IPS DF 4.7 (cell line): ENCODE measurements at regions not wholly inside any gene's neighbourhood (a gene's known extent, or its start where the extent isn't known, plus 50 kb on each side); places are given as distances from the start of the nearest gene placed in this dataset.
A peak's percentile ranks its signal among the peaks of the same experiment; 100 is the strongest.

Experiments used
- DNase-seq: peaks from one replicate; pipeline ENCODE4 v3.0.0-alpha.2; 2013; ENCODE audit warnings: low spot score; ENCODE audit errors: extremely low read depth

GRCh38 chr2:23298551-23298950 lies 86.4 kb upstream of the KLHL29 start:
- no peak for DNase-seq

- DNase-seq = no peak
Measured at GRCh38 chr2:23299476-23300195, 85.3 kb upstream of the KLHL29 start.

- DNase-seq = no peak
Measured at GRCh38 chr2:23301136-23301535, 83.8 kb upstream of the KLHL29 start.

- DNase-seq = no peak
Measured at GRCh38 chr2:23302591-23302990, 82.4 kb upstream of the KLHL29 start.

DNA sequence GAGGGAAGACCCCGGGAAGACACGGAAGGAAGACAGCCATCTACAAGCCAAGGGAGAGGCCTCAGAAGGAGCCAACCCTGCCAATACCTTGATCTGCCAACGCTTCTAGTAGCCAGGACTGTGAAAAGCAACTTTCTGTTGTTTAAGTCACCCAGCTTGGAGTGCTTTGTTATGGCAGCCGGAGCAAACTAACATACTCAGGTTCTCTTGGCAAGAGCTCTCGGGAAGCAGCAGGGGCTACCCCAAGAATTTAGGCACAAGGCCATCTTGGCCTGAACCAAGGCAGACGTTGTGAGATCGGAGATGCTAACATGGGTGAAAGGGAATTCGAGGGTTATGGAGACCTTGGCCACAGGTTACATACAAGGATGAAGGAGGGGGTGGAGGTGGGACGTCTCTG lies 78.6 kb upstream of the KLHL29 start:
- no peak for DNase-seq

GRCh38 chr2:23311186-23311585 lies 73.8 kb upstream of the KLHL29 start:
- no peak for DNase-seq

- peak; percentile 30 for DNase-seq
Measured at GRCh38 chr2:23312996-23313606, 71.9 kb upstream of the KLHL29 start.

GRCh38 chr2:23314687-23315086 lies 70.3 kb upstream of the KLHL29 start:
- no peak for DNase-seq

DNA sequence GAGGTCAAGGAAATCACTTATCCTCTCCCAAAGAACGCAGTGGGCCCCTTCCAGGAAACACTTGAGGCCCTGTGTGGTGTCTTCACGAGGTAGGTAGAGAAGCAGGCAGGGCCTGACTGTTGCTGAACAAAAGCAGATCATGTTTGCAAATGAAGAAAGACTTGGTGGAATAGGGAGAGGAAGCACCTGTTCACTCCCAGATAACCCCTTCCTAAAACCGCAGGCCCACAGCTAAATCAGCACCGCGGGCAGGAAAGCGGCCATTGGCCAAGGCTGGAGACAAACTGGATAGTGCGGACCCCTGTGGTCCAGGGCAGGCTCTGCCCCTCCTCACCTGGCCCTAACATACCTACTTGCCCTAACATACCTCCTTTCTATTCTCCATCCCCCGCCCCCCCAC lies 64.9 kb upstream of the KLHL29 start:
- DNase-seq = no peak

GRCh38 chr2:23321751-23322150 lies 63.2 kb upstream of the KLHL29 start:
- no peak for DNase-seq

DNA sequence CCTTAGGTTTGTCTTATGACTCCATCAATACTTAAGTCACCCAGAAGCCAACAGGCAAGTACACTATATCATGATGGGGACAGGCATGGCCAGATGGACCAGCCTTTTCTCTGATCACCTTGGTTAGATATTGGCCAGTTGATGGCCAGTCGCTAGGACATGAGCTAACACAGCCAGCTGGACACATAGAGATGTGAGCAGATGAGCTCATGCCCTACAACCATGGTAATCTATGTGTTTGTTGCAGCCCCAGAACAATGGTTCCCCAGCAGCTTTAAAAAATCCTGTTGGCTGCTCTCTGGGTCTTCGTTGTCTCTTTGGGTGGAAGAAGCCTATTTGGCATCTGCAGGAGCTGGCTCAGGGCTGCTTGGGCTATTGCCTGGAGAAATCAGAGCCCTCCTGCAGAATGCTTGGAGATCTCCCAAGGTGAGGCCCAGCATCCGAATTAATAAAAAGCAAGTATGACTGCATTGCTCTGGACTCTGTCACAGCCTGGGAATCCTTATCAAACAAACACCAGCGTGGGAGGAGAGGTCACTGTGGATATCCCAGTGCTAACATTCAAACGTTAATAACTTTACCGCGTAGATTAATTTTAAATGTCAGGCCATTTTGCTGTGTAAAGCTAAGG lies 62.3 kb upstream of the KLHL29 start:
- DNase-seq = no peak

DNA sequence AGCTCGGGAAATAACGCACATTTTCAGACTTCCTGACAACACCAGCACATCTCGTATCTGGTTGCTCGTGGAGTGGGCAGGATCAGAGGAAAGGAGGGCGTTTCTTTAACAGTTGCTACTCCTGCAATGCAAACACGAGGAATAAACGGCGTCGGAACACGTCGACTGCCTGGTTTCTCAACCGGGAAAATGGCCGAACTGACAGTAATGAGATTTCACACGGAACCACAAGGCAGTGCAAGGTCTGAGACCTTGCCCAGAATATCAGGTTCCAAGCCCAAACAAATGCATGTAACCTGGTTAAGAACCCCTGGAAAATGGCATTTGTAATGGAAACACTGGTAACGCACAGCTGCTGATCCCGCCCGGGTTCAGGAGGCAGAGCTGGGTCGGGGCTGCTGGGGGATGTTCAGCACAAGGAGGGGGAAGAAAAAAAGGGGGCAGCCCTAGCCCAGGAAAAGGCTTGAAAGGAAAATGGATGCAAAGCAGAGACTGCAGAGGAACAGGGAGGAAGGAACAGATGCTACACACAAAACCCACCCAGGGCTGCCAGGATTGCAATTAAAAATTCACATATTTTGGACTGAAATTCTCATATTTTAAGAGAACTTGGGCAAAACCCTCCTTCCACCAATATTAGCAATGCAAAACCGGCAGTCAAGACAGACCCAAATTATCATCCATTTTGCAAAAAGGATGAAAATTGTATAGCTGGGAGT lies 61.6 kb upstream of the KLHL29 start:
- no peak for DNase-seq

- DNase-seq = no peak
Measured at GRCh38 chr2:23323917-23324680, 60.9 kb upstream of the KLHL29 start.

- no peak for DNase-seq
Measured at GRCh38 chr2:23326330-23326729, 58.6 kb upstream of the KLHL29 start.

DNA sequence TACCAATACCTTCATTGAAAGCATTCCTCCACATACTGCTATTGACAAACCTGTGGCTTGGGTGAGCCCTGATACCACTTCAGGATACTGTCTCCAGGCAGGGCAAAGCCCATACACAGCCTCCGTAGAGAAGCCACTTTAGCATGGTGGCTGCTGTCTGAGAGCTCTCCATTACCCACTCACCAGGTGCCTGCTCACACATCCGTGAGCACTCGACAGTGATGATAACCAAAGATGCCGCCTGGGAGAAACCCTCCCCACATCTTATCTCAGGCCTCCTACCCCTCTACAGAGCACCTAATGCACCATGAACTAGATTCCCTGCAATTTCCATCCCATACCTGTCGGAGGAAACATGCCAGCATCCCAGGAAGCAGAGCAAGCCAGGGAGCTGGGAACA lies 57.6 kb upstream of the KLHL29 start:
- no peak for DNase-seq

DNA sequence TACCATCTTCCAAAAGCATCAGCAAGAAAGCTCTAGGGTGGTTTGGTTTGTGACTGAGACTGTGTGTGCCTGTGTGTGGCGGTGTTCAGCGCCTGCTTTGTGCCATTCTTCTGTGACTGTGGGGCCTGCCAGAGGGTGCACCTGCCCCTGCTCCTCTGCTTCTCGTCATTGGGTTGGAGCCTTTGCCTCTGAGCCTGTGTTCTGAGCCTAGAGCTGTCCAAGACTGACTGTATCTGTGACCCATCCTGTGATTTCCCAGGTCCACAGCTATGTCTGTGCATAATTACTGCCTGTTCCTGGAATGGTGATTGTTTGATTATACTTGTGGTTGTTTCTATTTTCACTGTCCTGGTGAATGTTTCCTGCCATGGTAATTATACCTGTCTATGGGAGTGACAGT lies 57.1 kb upstream of the KLHL29 start:
- no peak for DNase-seq

- peak; percentile 51 for DNase-seq
Measured at GRCh38 chr2:23330214-23330613, 54.8 kb upstream of the KLHL29 start.
